Osteoblast (primary cell): ENCODE measurements at regions not wholly inside any gene's neighbourhood (a gene's known extent, or its start where the extent isn't known, plus 50 kb on each side); places are given as distances from the start of the nearest gene placed in this dataset.

Experiments
- DNase-seq: peaks from one replicate; pipeline ENCODE4 v3.0.0; 2011; ENCODE audit warnings: low spot score, mixed read lengths; ENCODE audit not compliant: insufficient read length; ENCODE audit errors: missing footprints
- H2AFZ ChIP-seq: 2 replicates; pipeline ENCODE4 v1.6.0; 2011; ENCODE audit warnings: mild to moderate bottlenecking, low read length
- H3K27ac ChIP-seq: 2 replicates; pipeline ENCODE4 v1.5.1; 2011; ENCODE audit warnings: mild to moderate bottlenecking, low read depth, low read length, moderate library complexity
- H3K27me3 ChIP-seq: 2 replicates; pipeline ENCODE4 v1.6.0; 2012; ENCODE audit warnings: mild to moderate bottlenecking, control low read depth, inconsistent platforms, low read length, moderate library complexity; ENCODE audit not compliant: insufficient read depth
- H3K36me3 ChIP-seq: 2 replicates; pipeline ENCODE4 v1.5.1; 2011; ENCODE audit warnings: mild to moderate bottlenecking, low read length, control low read depth, moderate library complexity; ENCODE audit not compliant: insufficient read depth
- H3K4me1 ChIP-seq: 2 replicates; pipeline ENCODE4 v1.5.1; 2011; ENCODE audit warnings: mild to moderate bottlenecking, low read length, control low read depth, moderate library complexity; ENCODE audit not compliant: insufficient read depth
- H3K4me2 ChIP-seq: 2 replicates; pipeline ENCODE4 v1.6.0; 2011; ENCODE audit warnings: mild to moderate bottlenecking, low read length; ENCODE audit not compliant: insufficient read depth
- H3K4me3 ChIP-seq: fragments of 200-600 bp; sonication (generic); 3 replicates; pipeline ENCODE4 v1.5.1; 2012; ENCODE audit warnings: mild to moderate bottlenecking, low read length, inconsistent platforms; ENCODE audit not compliant: insufficient read depth
- H3K79me2 ChIP-seq: 2 replicates; pipeline ENCODE4 v1.6.0; 2012; ENCODE audit warnings: mild to moderate bottlenecking, low read length, control low read depth, inconsistent platforms; ENCODE audit not compliant: insufficient read depth
- H3K9me3 ChIP-seq: 2 replicates; pipeline ENCODE4 v1.5.1; 2011; ENCODE audit warnings: low read depth, low read length, control low read depth
- H4K20me1 ChIP-seq: 2 replicates; pipeline ENCODE4 v1.6.0; 2012; ENCODE audit warnings: mild to moderate bottlenecking, low read length, control low read depth; ENCODE audit not compliant: insufficient read depth
- CTCF ChIP-seq: IDR thresholded peaks from 2 replicates; pipeline ENCODE4 v1.5.1; 2011; ENCODE audit warnings: mild to moderate bottlenecking, low read depth, low read length, moderate library complexity; ENCODE audit errors: extremely low read depth

- Histone ChIP-seq H3K27me3 (no peaks in the 10 kb centered on the region), H3K9me3 (no peaks in the 10 kb centered on the region), H2AFZ (peak overlapping the region; percentile 40), H3K4me1 (no peaks in the 10 kb centered on the region), H3K27ac (no peak overlapping the region), H4K20me1 (no peaks in the 10 kb centered on the region), H3K79me2 (no peaks in the 10 kb centered on the region), H3K4me2 (no peak overlapping the region), H3K36me3 (no peaks in the 10 kb centered on the region), H3K4me3 (no peak overlapping the region)
- no peak for DNase-seq
- TF ChIP-seq CTCF, result no peak
Measured at GRCh38 chr4:123976285-123976684, 579.7 kb downstream of the SPRY1 start.

GRCh38 chr4:123976819-123977218 lies 580.2 kb downstream of the SPRY1 start:
- no peak for TF ChIP-seq CTCF
- H3K4me2 ChIP-seq, result no peak overlapping the region
- no peak overlapping the region for H3K27ac ChIP-seq
- H2AFZ ChIP-seq, result no peak overlapping the region
- DNase-seq, result no peak
- H3K4me1 ChIP-seq, result no peaks in the 10 kb centered on the region
- no peaks in the 10 kb centered on the region for H3K9me3 ChIP-seq
- no peaks in the 10 kb centered on the region for H3K27me3 ChIP-seq
- H3K79me2 ChIP-seq, result no peaks in the 10 kb centered on the region
- H3K4me3 ChIP-seq, result no peak overlapping the region
- no peaks in the 10 kb centered on the region for H3K36me3 ChIP-seq
- no peaks in the 10 kb centered on the region for H4K20me1 ChIP-seq

- H3K9me3 ChIP-seq, result peaks cover under 1% of the 10 kb centered on the region
- no peaks in the 10 kb centered on the region for H4K20me1 ChIP-seq
- no peaks in the 10 kb centered on the region for H3K36me3 ChIP-seq
- no peak overlapping the region for H3K4me2 ChIP-seq
- no peak for TF ChIP-seq CTCF
- H3K27ac ChIP-seq, result no peak overlapping the region
- H3K27me3 ChIP-seq, result no peaks in the 10 kb centered on the region
- no peak overlapping the region for H2AFZ ChIP-seq
- no peaks in the 10 kb centered on the region for H3K4me1 ChIP-seq
- no peaks in the 10 kb centered on the region for H3K79me2 ChIP-seq
- DNase-seq, result no peak
- no peak overlapping the region for H3K4me3 ChIP-seq
Measured at GRCh38 chr4:123977641-123978081, 581.1 kb downstream of the SPRY1 start.

- no peak for DNase-seq
- no peak overlapping the region for H2AFZ ChIP-seq
- no peak overlapping the region for H3K4me2 ChIP-seq
- no peak for TF ChIP-seq CTCF
- no peaks in the 10 kb centered on the region for H3K36me3 ChIP-seq
- H3K4me3 ChIP-seq, result no peak overlapping the region
- no peaks in the 10 kb centered on the region for H3K4me1 ChIP-seq
- H3K27me3 ChIP-seq, result no peaks in the 10 kb centered on the region
- no peaks in the 10 kb centered on the region for H4K20me1 ChIP-seq
- peaks cover 3% of the 10 kb centered on the region for H3K9me3 ChIP-seq
- no peak overlapping the region for H3K27ac ChIP-seq
- no peaks in the 10 kb centered on the region for H3K79me2 ChIP-seq
Measured at GRCh38 chr4:123978637-123979036, 582.0 kb downstream of the SPRY1 start.
